HEK293T (cell line): ENCODE measurements at regions not wholly inside any gene's neighbourhood (a gene's known extent, or its start where the extent isn't known, plus 50 kb on each side); places are given as distances from the start of the nearest gene placed in this dataset.

Source experiments
- ARNT ChIP-seq: fragments of 450-650 bp; IDR thresholded peaks from 2 replicates; pipeline ENCODE4 v1.6.1; 2017; ENCODE audit warnings: mild to moderate bottlenecking
- CTBP1 ChIP-seq: fragments of 450-650 bp; IDR thresholded peaks from 2 replicates; pipeline ENCODE4 v1.6.1; 2016; ENCODE audit warnings: borderline replicate concordance
- FOXA1 ChIP-seq: fragments of 450-650 bp; IDR thresholded peaks from 2 replicates; pipeline ENCODE4 v1.6.1; 2016; ENCODE audit warnings: mild to moderate bottlenecking
- FOXK2 ChIP-seq: fragments of 450-650 bp; IDR thresholded peaks from 2 replicates; pipeline ENCODE4 v1.6.1; 2016; ENCODE audit warnings: mild to moderate bottlenecking
- FOXM1 ChIP-seq: fragments of 450-650 bp; IDR thresholded peaks from 2 replicates; pipeline ENCODE4 v1.6.1; 2017; ENCODE audit warnings: mild to moderate bottlenecking, borderline replicate concordance
- L3MBTL2 ChIP-seq: fragments of 450-650 bp; conservative IDR thresholded peaks from 2 replicates; pipeline ENCODE4 v1.6.1; 2016; ENCODE audit warnings: mild to moderate bottlenecking
- PKNOX1 ChIP-seq: fragments of 450-650 bp; IDR thresholded peaks from 2 replicates; pipeline ENCODE4 v1.6.1; 2016
- SP1 ChIP-seq: fragments of 450-650 bp; IDR thresholded peaks from 2 replicates; pipeline ENCODE4 v1.6.1; 2017
- TARDBP ChIP-seq: fragments of 450-650 bp; IDR thresholded peaks from 2 replicates; pipeline ENCODE4 v1.6.1; 2016
- ZNF384 ChIP-seq: fragments of 450-650 bp; IDR thresholded peaks from 2 replicates; pipeline ENCODE4 v1.6.1; 2016

- TF ChIP-seq FOXK2: no peak
- no peak for TF ChIP-seq SP1
- no peak for TF ChIP-seq FOXA1
- TF ChIP-seq TARDBP: no peak
- TF ChIP-seq ZNF384: no peak
- TF ChIP-seq PKNOX1: no peak
- no peak for TF ChIP-seq CTBP1
- no peak for TF ChIP-seq ARNT
- no peak for TF ChIP-seq L3MBTL2
- no peak for TF ChIP-seq FOXM1
Measured at GRCh38 chr15:93252780-93253179, 163.8 kb upstream of the RGMA start.
